K562 (cell line): ENCODE measurements at regions not wholly inside any gene's neighbourhood (a gene's known extent, or its start where the extent isn't known, plus 50 kb on each side); places are given as distances from the start of the nearest gene placed in this dataset.

Experiments used
- ATAC-seq: fragments of 200-7000 bp; cut with Tn5 transposase; 3 replicates; pipeline ENCODE4 v1.9.1; 2020; ENCODE audit warnings: moderate library complexity
- BruUV-seq: library from RNA; stranded (reverse); fragments of 400-500 nt; replicated peaks from 2 replicates; lab custom pipeline; 2021; lab: Mats Ljungman, UMichigan
- CTCF ChIA-PET: fragments of 300-600 bp; formaldehyde crosslinking; extraction: SDS; loops from one replicate; lab custom pipeline; 2021; ENCODE audit warnings: low intra/inter-chr PET ratio; lab: Yijun Ruan, JAX
- POLR2A ChIA-PET: fragments of 300-600, 350-650 bp; sonication (Branson Sonifier 250); formaldehyde crosslinking; extraction: SDS; loops from one replicate; lab custom pipeline; 2021; ENCODE audit warnings: antibody characterized with exemption, inconsistent platforms; lab: Yijun Ruan, JAX
- DNase-seq, 4 experiments: peaks; one replicate each; pipeline versions ENCODE4 v3.0.0 to v3.0.0-alpha.2; 2011 to 2018; ENCODE audit warnings: low spot score in 3 of 4, mixed read lengths in 3 of 4; ENCODE audit errors: extremely low read depth in 1 of 4
- FAIRE-seq: peaks from 2 replicates; lab custom pipeline; 2011; peaks lifted over from hg19 to GRCh38; lab: Jason Lieb, UNC
- H2AFZ ChIP-seq: 2 replicates; pipeline ENCODE4 v1.6.0; 2011; ENCODE audit warnings: low read depth, low read length, control low read depth, inconsistent platforms
- H3K27ac ChIP-seq: fragments of 200-600 bp; 3 replicates; pipeline ENCODE4 v1.8.0; 2011; ENCODE audit warnings: low read depth, mild to moderate bottlenecking, control low read depth, inconsistent platforms, low read length, moderate library complexity, mixed read lengths; ENCODE audit errors: extremely low read depth
- H3K27me3 ChIP-seq, 2 experiments: fragments of 300-600 bp in 1 of 2; 2 replicates in 1 of 2; 3 replicates in 1 of 2; pipeline versions ENCODE4 v1.6.0 to v1.8.0; 2011; ENCODE audit warnings: inconsistent platforms in 2 of 2, low read length in 2 of 2, mild to moderate bottlenecking in 1 of 2, mixed read lengths in 1 of 2, moderate library complexity in 1 of 2; ENCODE audit not compliant: control insufficient read depth in 2 of 2, insufficient read depth in 2 of 2
- H3K36me3 ChIP-seq: fragments of 300-600 bp; 3 replicates; pipeline ENCODE4 v1.8.0; 2011; ENCODE audit warnings: mild to moderate bottlenecking, low read length, inconsistent platforms; ENCODE audit not compliant: control insufficient read depth, insufficient read depth
- H3K4me1 ChIP-seq, 2 experiments: fragments of 200-600 bp in 1 of 2; replicated peaks in 1 of 2; 2 replicates in 1 of 2; 3 replicates in 1 of 2; pipeline versions ENCODE4 v1.5.1 to v1.8.0; 2011; ENCODE audit warnings: inconsistent platforms in 2 of 2, low read length in 2 of 2, mild to moderate bottlenecking in 1 of 2, mixed read lengths in 1 of 2, moderate library complexity in 1 of 2; ENCODE audit not compliant: control insufficient read depth in 2 of 2, insufficient read depth in 2 of 2
- H3K4me2 ChIP-seq: 2 replicates; pipeline ENCODE4 v1.6.1; 2011; ENCODE audit warnings: low read length, control low read depth, inconsistent platforms, mixed read lengths; ENCODE audit not compliant: insufficient read depth
- H3K4me3 ChIP-seq: fragments of 200-600 bp; sonication (generic), shearing (Covaris generic); 2 replicates; pipeline ENCODE4 v1.5.1; 2016; ENCODE audit warnings: control low read depth, inconsistent platforms
- H3K79me2 ChIP-seq: fragments of 200-600 bp; 3 replicates; pipeline ENCODE4 v1.8.0; 2011; ENCODE audit warnings: low read length, inconsistent platforms; ENCODE audit not compliant: control insufficient read depth, insufficient read depth
- H3K9ac ChIP-seq, 2 experiments: 2 replicates each; pipeline versions ENCODE4 v1.6.0 to v1.6.1; 2011; ENCODE audit warnings: low read depth in 2 of 2, low read length in 2 of 2, control low read depth in 1 of 2, inconsistent platforms in 1 of 2, mild to moderate bottlenecking in 1 of 2, mixed read lengths in 1 of 2; ENCODE audit not compliant: insufficient read depth in 1 of 2
- H3K9me1 ChIP-seq: one replicate; pipeline ENCODE4 v1.6.0; 2011; ENCODE audit warnings: inconsistent platforms, mild to moderate bottlenecking, low read length, moderate library complexity; ENCODE audit not compliant: control insufficient read depth, insufficient read depth
- H3K9me3 ChIP-seq: replicated peaks from 2 replicates; pipeline ENCODE4 v1.5.1; 2011; ENCODE audit warnings: low read depth, low read length, inconsistent platforms; ENCODE audit not compliant: control insufficient read depth, insufficient read depth
- H4K20me1 ChIP-seq: replicated peaks from 2 replicates; pipeline ENCODE4 v1.6.1; 2011; ENCODE audit warnings: low read length, inconsistent platforms, mixed read lengths; ENCODE audit not compliant: control insufficient read depth, insufficient read depth
- BCOR ChIP-seq: fragments of 450-650 bp; IDR thresholded peaks from 2 replicates; pipeline ENCODE4 v1.6.1; 2016
- CHD1 ChIP-seq: fragments of 200-600 bp; sonication (generic); IDR thresholded peaks from one replicate; pipeline ENCODE4 v1.6.1; 2012; ENCODE audit warnings: mild to moderate bottlenecking, moderate library complexity, low read length, inconsistent platforms
- HNRNPK ChIP-seq: fragments of 200-400 bp; formaldehyde crosslinking; IDR thresholded peaks from one replicate; pipeline ENCODE4 v1.6.1; 2018; ENCODE audit warnings: mild to moderate bottlenecking, low read depth, low read length; ENCODE audit not compliant: poor library complexity, severe bottlenecking
- KAT2B ChIP-seq: IDR thresholded peaks from one replicate; pipeline ENCODE4 v1.6.1; 2012; ENCODE audit warnings: low read depth, mild to moderate bottlenecking, control low read depth, inconsistent platforms, low read length, moderate library complexity
- KDM5B ChIP-seq: fragments of 200-600 bp; sonication (generic); IDR thresholded peaks from 2 replicates; pipeline ENCODE4 v1.6.1; 2012; ENCODE audit warnings: low read depth, mild to moderate bottlenecking, moderate library complexity, low read length, control low read depth, inconsistent platforms; ENCODE audit not compliant: insufficient replicate concordance
- PML ChIP-seq: IDR thresholded peaks from 2 replicates; pipeline ENCODE4 v1.6.1; 2012; ENCODE audit warnings: low read length, inconsistent platforms
- SMAD1 ChIP-seq: fragments of 150-350 bp; IDR thresholded peaks from 2 replicates; pipeline ENCODE4 v1.6.1; 2014; ENCODE audit warnings: low read length, low read depth; ENCODE audit not compliant: partially characterized antibody
- TARDBP ChIP-seq: fragments of 450-650 bp; IDR thresholded peaks from 2 replicates; pipeline ENCODE4 v1.6.1; 2016
- ZNF764 ChIP-seq: fragments of 250-450 bp; sonication (Bioruptor Pico); IDR thresholded peaks from 2 replicates; pipeline ENCODE4 v1.4.0; 2020; ENCODE audit warnings: low read depth, mild to moderate bottlenecking, moderate library complexity
- WGBS: fragments of 100-300 bp; shearing (Covaris generic); methylation state at CpG from one replicate; pipeline ENCODE4 v1.1.6; 2016; ENCODE audit warnings: low coverage, mixed read lengths; ENCODE audit not compliant: insufficient coverage; ENCODE audit errors: missing lambda C conversion rate; 5-methylcytosine and 5-hydroxymethylcytosine counted together
- in situ Hi-C: fragments of 300-500 bp; cut with MboI; formaldehyde crosslinking; loops from 4 replicates; pipeline ENCODE4 v1.15.0; 2018; ENCODE audit warnings: inconsistent platforms, mixed read lengths
- intact Hi-C: fragments of 100-400 bp; cut with micrococcal nuclease; formaldehyde crosslinking; loops from 2 replicates; pipeline ENCODE4 v1.14.2; 2022
- TF ChIP-seq, protein P1 (sequence below): fragments of 250-450 bp; sonication (Bioruptor Pico); IDR thresholded peaks from 2 replicates; pipeline ENCODE4 v1.5.0; 2020; ENCODE audit warnings: mild to moderate bottlenecking, borderline replicate concordance
- TF ChIP-seq, protein P2 (sequence below), 2 experiments: fragments of 450-650 bp in 1 of 2; sonication (generic) in 1 of 2; formaldehyde crosslinking in 1 of 2; IDR thresholded peaks; 2 replicates each; pipeline versions ENCODE4 v1.7.1 to v1.9.0; 2016 to 2022; ENCODE audit warnings: inconsistent platforms in 1 of 2, mild to moderate bottlenecking in 1 of 2, missing genetic modification reagents in 1 of 2

DNA sequence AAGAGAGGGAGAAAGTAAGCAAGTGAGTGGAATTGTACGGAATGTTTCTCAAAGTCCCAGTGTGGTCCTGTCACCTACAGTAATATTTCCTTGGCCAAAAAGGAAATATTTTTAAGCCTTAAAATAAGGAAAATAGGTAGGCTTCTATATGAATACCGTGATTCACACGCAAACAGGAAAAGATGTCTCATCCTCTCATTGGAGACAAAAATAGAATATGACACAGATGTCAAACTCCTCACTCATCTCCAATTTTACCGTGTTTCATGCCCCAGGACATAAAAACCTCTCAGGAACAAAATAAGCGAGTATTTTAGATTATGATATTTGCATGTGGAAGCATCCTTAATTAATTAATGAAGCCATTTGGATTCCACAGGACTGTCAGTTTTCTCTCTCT is 1269.5 kb downstream of the RAPGEF2 start (continued):
- TF ChIP-seq, protein P1, sequence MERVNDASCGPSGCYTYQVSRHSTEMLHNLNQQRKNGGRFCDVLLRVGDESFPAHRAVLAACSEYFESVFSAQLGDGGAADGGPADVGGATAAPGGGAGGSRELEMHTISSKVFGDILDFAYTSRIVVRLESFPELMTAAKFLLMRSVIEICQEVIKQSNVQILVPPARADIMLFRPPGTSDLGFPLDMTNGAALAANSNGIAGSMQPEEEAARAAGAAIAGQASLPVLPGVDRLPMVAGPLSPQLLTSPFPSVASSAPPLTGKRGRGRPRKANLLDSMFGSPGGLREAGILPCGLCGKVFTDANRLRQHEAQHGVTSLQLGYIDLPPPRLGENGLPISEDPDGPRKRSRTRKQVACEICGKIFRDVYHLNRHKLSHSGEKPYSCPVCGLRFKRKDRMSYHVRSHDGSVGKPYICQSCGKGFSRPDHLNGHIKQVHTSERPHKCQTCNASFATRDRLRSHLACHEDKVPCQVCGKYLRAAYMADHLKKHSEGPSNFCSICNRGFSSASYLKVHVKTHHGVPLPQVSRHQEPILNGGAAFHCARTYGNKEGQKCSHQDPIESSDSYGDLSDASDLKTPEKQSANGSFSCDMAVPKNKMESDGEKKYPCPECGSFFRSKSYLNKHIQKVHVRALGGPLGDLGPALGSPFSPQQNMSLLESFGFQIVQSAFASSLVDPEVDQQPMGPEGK (CRISPR knock-in tag) = no peak
- TF ChIP-seq CHD1 (no peak), ZNF764 (CRISPR knock-in tag) (no peak), SMAD1 (no peak), HNRNPK (no peak), BCOR (no peak)
- TF ChIP-seq, all 486 proteins: peak for 0

DNA sequence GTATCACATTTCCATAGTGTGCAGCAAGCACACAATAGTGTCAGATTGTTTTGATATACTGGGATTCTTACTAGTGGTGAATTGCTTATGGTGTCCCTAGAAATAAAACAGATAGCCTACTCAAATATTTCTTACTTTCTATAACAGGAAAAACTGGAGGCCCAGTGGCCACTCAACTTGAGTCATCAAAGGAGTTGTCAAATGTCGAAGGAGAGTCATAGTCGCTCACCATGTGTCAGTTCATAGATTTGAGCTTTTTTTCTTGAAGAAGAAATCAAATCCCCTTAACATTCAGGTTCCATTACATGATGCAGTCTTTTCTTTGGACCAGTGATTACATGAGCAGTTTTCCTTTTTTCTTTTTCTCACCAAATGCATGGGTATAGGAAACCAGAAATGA is 1271.0 kb downstream of the RAPGEF2 start:
- no peak for ATAC-seq
- BruUV-seq = no TSS peak
- no CpG with 5 or more reads among the region's 2 CpGs for WGBS
- intact Hi-C loops (no loop called here), in situ Hi-C loops (no loop called here)
- no peaks in the 10 kb centered on the region for H3K36me3 ChIP-seq
- CTCF ChIA-PET = no interaction called here
- H2AFZ ChIP-seq = no peak overlapping the region
- H3K4me3 ChIP-seq = no peak overlapping the region
- no peak overlapping the region for H3K4me2 ChIP-seq
- no peaks in the 10 kb centered on the region for H3K79me2 ChIP-seq
- H3K4me1 ChIP-seq = no peaks in the 10 kb centered on the region
- no peaks in the 10 kb centered on the region for H4K20me1 ChIP-seq
- H3K27ac ChIP-seq = no peak overlapping the region
- no peak for FAIRE-seq
- no peaks in the 10 kb centered on the region for H3K9me3 ChIP-seq
- no peak for DNase-seq
- no peaks in the 10 kb centered on the region for H3K9me1 ChIP-seq
- no peak overlapping the region for H3K9ac ChIP-seq
- H3K27me3 ChIP-seq = no peaks in the 10 kb centered on the region
- POLR2A ChIA-PET = no interaction called here
- TF ChIP-seq TARDBP = no peak
- TF ChIP-seq, protein P2, sequence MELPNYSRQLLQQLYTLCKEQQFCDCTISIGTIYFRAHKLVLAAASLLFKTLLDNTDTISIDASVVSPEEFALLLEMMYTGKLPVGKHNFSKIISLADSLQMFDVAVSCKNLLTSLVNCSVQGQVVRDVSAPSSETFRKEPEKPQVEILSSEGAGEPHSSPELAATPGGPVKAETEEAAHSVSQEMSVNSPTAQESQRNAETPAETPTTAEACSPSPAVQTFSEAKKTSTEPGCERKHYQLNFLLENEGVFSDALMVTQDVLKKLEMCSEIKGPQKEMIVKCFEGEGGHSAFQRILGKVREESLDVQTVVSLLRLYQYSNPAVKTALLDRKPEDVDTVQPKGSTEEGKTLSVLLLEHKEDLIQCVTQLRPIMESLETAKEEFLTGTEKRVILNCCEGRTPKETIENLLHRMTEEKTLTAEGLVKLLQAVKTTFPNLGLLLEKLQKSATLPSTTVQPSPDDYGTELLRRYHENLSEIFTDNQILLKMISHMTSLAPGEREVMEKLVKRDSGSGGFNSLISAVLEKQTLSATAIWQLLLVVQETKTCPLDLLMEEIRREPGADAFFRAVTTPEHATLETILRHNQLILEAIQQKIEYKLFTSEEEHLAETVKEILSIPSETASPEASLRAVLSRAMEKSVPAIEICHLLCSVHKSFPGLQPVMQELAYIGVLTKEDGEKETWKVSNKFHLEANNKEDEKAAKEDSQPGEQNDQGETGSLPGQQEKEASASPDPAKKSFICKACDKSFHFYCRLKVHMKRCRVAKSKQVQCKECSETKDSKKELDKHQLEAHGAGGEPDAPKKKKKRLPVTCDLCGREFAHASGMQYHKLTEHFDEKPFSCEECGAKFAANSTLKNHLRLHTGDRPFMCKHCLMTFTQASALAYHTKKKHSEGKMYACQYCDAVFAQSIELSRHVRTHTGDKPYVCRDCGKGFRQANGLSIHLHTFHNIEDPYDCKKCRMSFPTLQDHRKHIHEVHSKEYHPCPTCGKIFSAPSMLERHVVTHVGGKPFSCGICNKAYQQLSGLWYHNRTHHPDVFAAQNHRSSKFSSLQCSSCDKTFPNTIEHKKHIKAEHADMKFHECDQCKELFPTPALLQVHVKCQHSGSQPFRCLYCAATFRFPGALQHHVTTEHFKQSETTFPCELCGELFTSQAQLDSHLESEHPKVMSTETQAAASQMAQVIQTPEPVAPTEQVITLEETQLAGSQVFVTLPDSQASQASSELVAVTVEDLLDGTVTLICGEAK (IDR thresholded peaks at IDR 0.05) = no peak
- TF ChIP-seq, protein P2 (CRISPR knock-in tag; IDR thresholded peaks at IDR 0.05) = no peak
- TF ChIP-seq KAT2B = no peak
- no peak for TF ChIP-seq KDM5B
- TF ChIP-seq PML = no peak
